Transverse colon (tissue), 3 donors: ENCODE measurements at regions not wholly inside any gene's neighbourhood (a gene's known extent, or its start where the extent isn't known, plus 50 kb on each side); places are given as distances from the start of the nearest gene placed in this dataset.

Experiments used
- CTCF ChIP-seq, 5 experiments: fragments of 200-600 bp in 3 of 5; fragments of 450-650 bp in 2 of 5; sonication (generic) in 3 of 5; IDR thresholded peaks; 1 replicate in 2 of 5; 2 replicates in 3 of 5; pipeline ENCODE4 v1.5.1; 2016 to 2017; ENCODE audit warnings: antibody characterized with exemption in 5 of 5, inconsistent platforms in 3 of 5, mild to moderate bottlenecking in 2 of 5, moderate library complexity in 1 of 5
- POLR2A ChIP-seq: fragments of 450-650 bp; IDR thresholded peaks from one replicate; pipeline ENCODE4 v1.6.1; 2016; ENCODE audit warnings: antibody characterized with exemption, mild to moderate bottlenecking, moderate library complexity

- TF ChIP-seq CTCF (IDR thresholded peaks at IDR 0.05) (no peak), POLR2A (no peak)
These were observed 348.0 kb downstream of the PTPRU start for GRCh38 chr1:29584362-29584761.
